Epithelial cell of prostate (primary cell): ENCODE measurements at regions not wholly inside any gene's neighbourhood (a gene's known extent, or its start where the extent isn't known, plus 50 kb on each side); places are given as distances from the start of the nearest gene placed in this dataset.

Source experiments
- DNase-seq: peaks from one replicate; pipeline ENCODE4 v3.0.0-alpha.2; 2011; ENCODE audit warnings: low read depth, low spot score
- H3K27ac ChIP-seq: fragments of 450-650 bp; 2 replicates; pipeline ENCODE4 v1.5.1; 2017; ENCODE audit warnings: mild to moderate bottlenecking

GRCh38 chr2:168338292-168338691 is 90.9 kb upstream of the STK39 start:
- no peak overlapping the region for H3K27ac ChIP-seq
- DNase-seq = no peak

- no peak for DNase-seq
- H3K27ac ChIP-seq = no peak overlapping the region
These were observed 91.5 kb upstream of the STK39 start for GRCh38 chr2:168338803-168339437.

GRCh38 chr2:168340931-168341330 is 93.5 kb upstream of the STK39 start:
- H3K27ac ChIP-seq = no peak overlapping the region
- no peak for DNase-seq

- H3K27ac ChIP-seq = peak overlapping the region; percentile 15
- DNase-seq = no peak
These were observed 96.2 kb upstream of the STK39 start for GRCh38 chr2:168343586-168343985.

GRCh38 chr2:168344706-168345105 is 97.3 kb upstream of the STK39 start:
- no peak for DNase-seq
- no peak overlapping the region for H3K27ac ChIP-seq

GRCh38 chr2:168345601-168346000 is 98.2 kb upstream of the STK39 start:
- H3K27ac ChIP-seq = no peak overlapping the region
- DNase-seq = no peak

- no peak overlapping the region for H3K27ac ChIP-seq
- no peak for DNase-seq
These were observed 99.5 kb upstream of the STK39 start for GRCh38 chr2:168346725-168347477.

- no peak overlapping the region for H3K27ac ChIP-seq
- DNase-seq = no peak
These were observed 100.7 kb upstream of the STK39 start for GRCh38 chr2:168348076-168348475.

GRCh38 chr2:168350380-168350779 is 103.0 kb upstream of the STK39 start:
- no peak overlapping the region for H3K27ac ChIP-seq
- DNase-seq = no peak

- no peak for DNase-seq
- H3K27ac ChIP-seq = no peak overlapping the region
These were observed 102.8 kb upstream of the CERS6 start for GRCh38 chr2:168353251-168353650.

- no peak overlapping the region for H3K27ac ChIP-seq
- DNase-seq = no peak
These were observed 101.6 kb upstream of the CERS6 start for GRCh38 chr2:168354499-168354898.

GRCh38 chr2:168355121-168355520 is 101.0 kb upstream of the CERS6 start:
- DNase-seq = no peak
- H3K27ac ChIP-seq = no peak overlapping the region

- DNase-seq = no peak
- no peak overlapping the region for H3K27ac ChIP-seq
These were observed 100.1 kb upstream of the CERS6 start for GRCh38 chr2:168355779-168356476.

GRCh38 chr2:168356477-168356835 is 99.6 kb upstream of the CERS6 start:
- H3K27ac ChIP-seq = no peak overlapping the region
- no peak for DNase-seq

- no peak for DNase-seq
These were observed 98.1 kb upstream of the CERS6 start for GRCh38 chr2:168357797-168358472.

GRCh38 chr2:168359082-168359481 is 97.0 kb upstream of the CERS6 start:
- no peak for DNase-seq
- no peak overlapping the region for H3K27ac ChIP-seq

More at GRCh38 chr2:168357797-168358472, 98.1 kb upstream of the CERS6 start:
- H3K27ac ChIP-seq = no peak overlapping the region

GRCh38 chr2:168363347-168364092 is 92.6 kb upstream of the CERS6 start:
- no peak overlapping the region for H3K27ac ChIP-seq
- no peak for DNase-seq

GRCh38 chr2:168365094-168365621 is 90.9 kb upstream of the CERS6 start:
- DNase-seq = no peak
- H3K27ac ChIP-seq = no peak overlapping the region

GRCh38 chr2:168369031-168369430 is 87.0 kb upstream of the CERS6 start:
- no peak overlapping the region for H3K27ac ChIP-seq
- no peak for DNase-seq
